A673 (cell line): ENCODE measurements at regions not wholly inside any gene's neighbourhood (a gene's known extent, or its start where the extent isn't known, plus 50 kb on each side); places are given as distances from the start of the nearest gene placed in this dataset.
"Not testable (repeated sequence)": the region's sequence is repeated elsewhere in the genome, so short reads cannot be mapped to it uniquely, and the experiment has no call there.

Experiments
- BruUV-seq: library from RNA; stranded (reverse); fragments of 400-500 nt; replicated peaks from 2 replicates; lab custom pipeline; 2021; lab: Mats Ljungman, UMichigan
- CTCF ChIA-PET: fragments of 300-600 bp; sonication (Branson Sonifier 250); formaldehyde crosslinking; loops from one replicate; lab custom pipeline; 2022; ENCODE audit warnings: antibody characterized with exemption; lab: Charles Lee
- POLR2A ChIA-PET: fragments of 300-600 bp; sonication (Branson Sonifier 250); formaldehyde crosslinking; loops from one replicate; lab custom pipeline; 2022; ENCODE audit warnings: antibody characterized with exemption; ENCODE audit not compliant: low non-redundant PET; lab: Charles Lee
- DNase-seq: peaks from one replicate; pipeline ENCODE4 v3.0.0-alpha.2; 2015; ENCODE audit warnings: low spot score
- H3K27ac ChIP-seq: fragments of 200-600 bp; sonication (generic); 2 replicates; pipeline ENCODE4 v1.5.1; 2016; ENCODE audit warnings: mixed run types, low read depth, mild to moderate bottlenecking, mixed read lengths, antibody characterized with exemption, low read length; ENCODE audit not compliant: poor library complexity, severe bottlenecking
- H3K27me3 ChIP-seq: fragments of 200-600 bp; sonication (generic); replicated peaks from 2 replicates; pipeline ENCODE4 v1.6.1; 2017; ENCODE audit warnings: mixed run types, low read depth, mild to moderate bottlenecking, mixed read lengths, antibody characterized with exemption, low read length; ENCODE audit not compliant: insufficient read depth, poor library complexity
- H3K36me3 ChIP-seq: fragments of 200-600 bp; sonication (generic); 2 replicates; pipeline ENCODE4 v1.6.1; 2016; ENCODE audit warnings: mixed run types, mild to moderate bottlenecking, mixed read lengths, antibody characterized with exemption, low read length; ENCODE audit not compliant: insufficient read depth, poor library complexity, severe bottlenecking
- H3K4me1 ChIP-seq: fragments of 200-600 bp; sonication (generic); 2 replicates; pipeline ENCODE4 v1.6.1; 2017; ENCODE audit warnings: mixed run types, mild to moderate bottlenecking, mixed read lengths, antibody characterized with exemption, low read length; ENCODE audit not compliant: insufficient read depth, poor library complexity, severe bottlenecking
- H3K4me3 ChIP-seq: fragments of 200-600 bp; sonication (generic); 2 replicates; pipeline ENCODE4 v1.5.1; 2016; ENCODE audit warnings: low read depth, mixed run types, mild to moderate bottlenecking, mixed read lengths, low read length; ENCODE audit not compliant: poor library complexity, severe bottlenecking
- H3K9me3 ChIP-seq: fragments of 200-600 bp; sonication (generic); 2 replicates; pipeline ENCODE4 v1.6.1; 2016; ENCODE audit warnings: mixed run types, low read depth, mild to moderate bottlenecking, mixed read lengths, antibody characterized with exemption, low read length; ENCODE audit not compliant: poor library complexity, severe bottlenecking
- CTCF ChIP-seq: fragments of 300-800, 200-600 bp; sonication (generic); conservative IDR thresholded peaks from 2 replicates; pipeline ENCODE4 v1.5.1; 2017; ENCODE audit warnings: low read depth, mild to moderate bottlenecking, antibody characterized with exemption, low read length, moderate library complexity, mixed read lengths
- EZH2 ChIP-seq: fragments of 200-600 bp; sonication (generic); IDR thresholded peaks from 2 replicates; pipeline ENCODE4 v1.6.1; 2017; ENCODE audit warnings: borderline replicate concordance, low read depth, mild to moderate bottlenecking, mixed read lengths, antibody characterized with exemption, low read length; ENCODE audit not compliant: poor library complexity, severe bottlenecking
- intact Hi-C: fragments of 100-400 bp; cut with micrococcal nuclease; formaldehyde crosslinking; loops from one replicate; pipeline ENCODE4 v1.10.0; 2022; ENCODE audit not compliant: unreplicated experiment

- BruUV-seq: no TSS peak
- H3K9me3 ChIP-seq: no peaks in the 10 kb centered on the region
- no peaks in the 10 kb centered on the region for H3K27me3 ChIP-seq
- no peak overlapping the region for H3K4me3 ChIP-seq
- no peak overlapping the region for H3K27ac ChIP-seq
- no peaks in the 10 kb centered on the region for H3K36me3 ChIP-seq
- intact Hi-C loops: no loop called here
- ChIA-PET POLR2A (no interaction called here), CTCF (no interaction called here)
- no peaks in the 10 kb centered on the region for H3K4me1 ChIP-seq
- no peak for TF ChIP-seq EZH2
- DNase-seq: no peak
Measured at GRCh38 chr14:24701062-24701461, 67.1 kb upstream of the GZMB start.

GRCh38 chr14:24700511-24700910, 66.5 kb upstream of the GZMB start:
- H3K27me3 ChIP-seq: no peaks in the 10 kb centered on the region
- no peaks in the 10 kb centered on the region for H3K9me3 ChIP-seq
- ChIA-PET POLR2A (no interaction called here), CTCF (interaction anchor here (0.7 kb wide), 1 partner anchor 10 kb away, joined by 3 read pairs; no protein-coding TSS in a partner anchor)
- H3K4me1 ChIP-seq: no peaks in the 10 kb centered on the region
- H3K27ac ChIP-seq: no peak overlapping the region
- H3K4me3 ChIP-seq: no peak overlapping the region
- BruUV-seq: no TSS peak
- intact Hi-C loops: no loop called here
- DNase-seq: no peak
- no peaks in the 10 kb centered on the region for H3K36me3 ChIP-seq
- no peak for TF ChIP-seq CTCF
- TF ChIP-seq EZH2: no peak

GRCh38 chr14:24699052-24699451, 65.1 kb upstream of the GZMB start:
- H3K27ac ChIP-seq: no peak overlapping the region
- H3K9me3 ChIP-seq: no peaks in the 10 kb centered on the region
- H3K27me3 ChIP-seq: no peaks in the 10 kb centered on the region
- TF ChIP-seq EZH2 (no peak), CTCF (no peak)
- no peak overlapping the region for H3K4me3 ChIP-seq
- DNase-seq: no peak
- ChIA-PET CTCF (interaction anchor here (0.6 kb wide), 1 partner anchor 340 kb away, joined by 5 read pairs; no protein-coding TSS in a partner anchor), POLR2A (no interaction called here)
- H3K4me1 ChIP-seq: no peaks in the 10 kb centered on the region
- H3K36me3 ChIP-seq: no peaks in the 10 kb centered on the region
- no TSS peak for BruUV-seq
- intact Hi-C loops: no loop called here

- H3K4me1 ChIP-seq, H3K27ac ChIP-seq, intact Hi-C loops, BruUV-seq, H3K36me3 ChIP-seq, DNase-seq, H3K27me3 ChIP-seq, POLR2A ChIA-PET, H3K9me3 ChIP-seq, H3K4me3 ChIP-seq, CTCF ChIA-PET: not testable (repeated sequence)
Measured at GRCh38 chr14:24696280-24696920, 62.4 kb upstream of the GZMB start.
